ENCODE measurements at regions not wholly inside any gene's neighbourhood (a gene's known extent, or its start where the extent isn't known, plus 50 kb on each side); places are given as distances from the start of the nearest gene placed in this dataset.
"Not testable (repeated sequence)": the region's sequence is repeated elsewhere in the genome, so short reads cannot be mapped to it uniquely, and the experiment has no call there.

- no peak for DNase-seq (ENCODE audit: low spot score)
Observed at GRCh38 chr7:27410812-27411544, 168.4 kb downstream of the EVX1 start.

- no peak for DNase-seq (ENCODE audit: low spot score)
Observed at GRCh38 chr7:27412164-27412563, 169.6 kb downstream of the EVX1 start.

- no peak for DNase-seq (ENCODE audit: low spot score)
Observed at GRCh38 chr7:27418541-27418940, 175.9 kb downstream of the EVX1 start.

- DNase-seq (ENCODE audit: low spot score) = no peak
Observed at GRCh38 chr7:27419581-27420177, 177.1 kb downstream of the EVX1 start.

- DNase-seq (ENCODE audit: low spot score) = no peak
Observed at GRCh38 chr7:27420702-27421101, 178.1 kb downstream of the EVX1 start.

- no peak for DNase-seq (ENCODE audit: low spot score)
Observed at GRCh38 chr7:27423290-27423689, 180.7 kb downstream of the EVX1 start.

- no peak for DNase-seq (ENCODE audit: low spot score)
Observed at GRCh38 chr7:27423821-27424220, 181.2 kb downstream of the EVX1 start.

GRCh38 chr7:27424231-27424630 lies 181.6 kb downstream of the EVX1 start:
- DNase-seq (ENCODE audit: low spot score) = no peak

GRCh38 chr7:27424749-27425148 lies 182.1 kb downstream of the EVX1 start:
- DNase-seq (ENCODE audit: low spot score) = no peak

- no peak for DNase-seq (ENCODE audit: low spot score)
Observed at GRCh38 chr7:27427416-27427815, 184.8 kb downstream of the EVX1 start.

GRCh38 chr7:27430105-27430504 lies 187.5 kb downstream of the EVX1 start:
- no peak for DNase-seq (ENCODE audit: low spot score)

GRCh38 chr7:27431465-27431864 lies 188.9 kb downstream of the EVX1 start:
- no peak for DNase-seq (ENCODE audit: low spot score)

GRCh38 chr7:27433581-27433980 lies 191.0 kb downstream of the EVX1 start:
- no peak for DNase-seq (ENCODE audit: low spot score)

GRCh38 chr7:27434756-27435400 lies 192.3 kb downstream of the EVX1 start:
- DNase-seq (ENCODE audit: low spot score) = no peak

- DNase-seq (ENCODE audit: low spot score) = no peak
Observed at GRCh38 chr7:27435461-27435860, 192.9 kb downstream of the EVX1 start.

- DNase-seq (ENCODE audit: low spot score) = no peak
Observed at GRCh38 chr7:27438881-27439589, 196.4 kb downstream of the EVX1 start.

GRCh38 chr7:27442455-27442854 lies 199.9 kb downstream of the EVX1 start:
- no peak for DNase-seq (ENCODE audit: low spot score)

- not testable (repeated sequence) for DNase-seq (ENCODE audit: low spot score)
Observed at GRCh38 chr7:27449046-27449445, 206.4 kb downstream of the EVX1 start.

- DNase-seq (ENCODE audit: low spot score) = peak; percentile 90
Observed at GRCh38 chr7:27453702-27454405, 208.8 kb downstream of the HIBADH start.

- not testable (repeated sequence) for DNase-seq (ENCODE audit: low spot score)
Observed at GRCh38 chr7:27457120-27457519, 205.6 kb downstream of the HIBADH start.
